ENCODE measurements at regions not wholly inside any gene's neighbourhood (a gene's known extent, or its start where the extent isn't known, plus 50 kb on each side); places are given as distances from the start of the nearest gene placed in this dataset.

GRCh38 chr5:173762045-173762444, 126.1 kb upstream of the CPEB4 start:
- no peak for DNase-seq (ENCODE audit: extremely low read depth in 1 of 2, low read depth in 1 of 2)

- no peak for DNase-seq (ENCODE audit: extremely low read depth in 1 of 2, low read depth in 1 of 2)
These were observed 125.2 kb upstream of the CPEB4 start for GRCh38 chr5:173762930-173763329.

- DNase-seq (ENCODE audit: extremely low read depth in 1 of 2, low read depth in 1 of 2), result no peak
These were observed 124.7 kb upstream of the CPEB4 start for GRCh38 chr5:173763410-173763809.

DNA sequence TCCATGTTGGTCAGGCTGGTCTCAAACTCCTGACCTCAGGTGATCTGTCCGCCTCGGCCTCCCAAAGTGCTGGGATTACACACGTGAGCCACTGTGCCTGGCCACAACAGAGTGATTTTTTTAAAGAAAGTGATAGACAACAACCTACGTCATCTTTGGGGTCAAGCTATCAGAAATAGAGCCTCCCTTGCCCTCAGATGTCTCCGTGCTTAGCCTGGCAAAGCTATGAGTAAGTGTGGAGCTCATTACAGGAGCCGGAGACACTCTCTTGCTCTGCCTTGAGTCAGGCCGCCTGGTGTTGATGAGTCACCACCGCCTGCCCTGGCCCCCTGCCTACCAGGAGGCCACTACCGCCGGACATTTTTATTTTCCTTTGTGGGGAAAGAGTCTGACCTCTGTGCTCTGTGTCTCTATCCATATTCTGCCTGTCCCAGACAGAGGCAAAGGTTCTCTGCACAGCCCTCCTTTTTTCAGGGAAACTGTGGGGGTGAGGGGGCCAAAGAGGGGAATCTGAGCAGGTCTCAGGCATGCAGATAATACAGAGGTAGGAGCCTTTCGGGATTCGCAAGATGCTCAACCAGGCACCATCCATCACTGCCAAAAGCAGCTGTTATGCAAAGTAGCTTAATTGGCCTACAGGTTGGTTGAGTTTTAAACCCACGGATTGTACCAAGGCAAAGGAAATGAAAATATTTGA, 123.7 kb upstream of the CPEB4 start:
- DNase-seq (ENCODE audit: extremely low read depth in 1 of 2, low read depth in 1 of 2), result no peak

DNA sequence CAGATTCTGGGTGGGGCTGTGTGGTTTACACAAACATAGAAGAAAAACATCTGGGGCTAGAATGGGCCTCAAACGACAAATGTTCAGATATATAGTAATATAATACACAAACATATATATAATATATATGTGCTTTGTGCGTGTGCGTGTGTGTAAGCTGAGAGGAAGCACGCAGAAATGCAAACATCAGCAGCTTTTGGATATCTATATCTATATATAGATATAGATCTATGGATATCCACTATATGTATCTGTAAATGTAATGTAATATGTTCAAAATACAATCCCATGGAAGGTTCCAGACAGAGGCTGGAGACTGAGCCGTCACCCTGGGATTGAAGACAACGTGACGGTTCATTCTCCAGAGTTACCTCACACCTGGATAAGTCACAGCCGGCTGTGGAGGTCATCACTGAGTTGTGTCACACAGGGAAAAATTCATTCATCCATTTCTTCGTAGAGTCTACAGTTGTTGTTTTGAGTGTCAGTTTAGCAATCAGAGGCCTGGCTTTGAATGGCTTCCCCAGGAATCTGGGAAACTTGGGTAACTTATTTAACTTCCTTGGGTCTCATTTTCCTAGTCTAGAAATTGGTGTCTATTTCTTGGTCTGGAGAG, 123.0 kb upstream of the CPEB4 start:
- no peak for DNase-seq (ENCODE audit: extremely low read depth in 1 of 2, low read depth in 1 of 2)

DNA sequence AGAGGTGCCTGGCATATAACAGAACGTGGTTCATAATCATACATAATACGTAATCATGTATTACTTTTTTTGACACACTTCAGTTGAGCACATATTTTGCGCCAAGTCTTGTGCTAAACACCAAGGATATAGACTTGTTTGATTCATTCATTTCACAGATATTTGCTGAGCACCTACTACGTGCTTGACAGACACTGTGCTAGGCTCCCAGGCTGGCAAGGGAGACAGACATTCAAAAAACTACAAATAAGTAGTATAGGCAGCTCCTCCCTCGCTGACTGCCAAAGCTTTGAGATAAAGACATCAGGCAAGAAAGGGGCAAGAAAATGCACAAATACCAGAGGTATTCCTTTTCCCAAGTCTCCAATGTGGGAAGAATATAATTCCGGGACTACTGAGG, 122.5 kb upstream of the CPEB4 start:
- no peak for DNase-seq (ENCODE audit: extremely low read depth in 1 of 2, low read depth in 1 of 2)

DNA sequence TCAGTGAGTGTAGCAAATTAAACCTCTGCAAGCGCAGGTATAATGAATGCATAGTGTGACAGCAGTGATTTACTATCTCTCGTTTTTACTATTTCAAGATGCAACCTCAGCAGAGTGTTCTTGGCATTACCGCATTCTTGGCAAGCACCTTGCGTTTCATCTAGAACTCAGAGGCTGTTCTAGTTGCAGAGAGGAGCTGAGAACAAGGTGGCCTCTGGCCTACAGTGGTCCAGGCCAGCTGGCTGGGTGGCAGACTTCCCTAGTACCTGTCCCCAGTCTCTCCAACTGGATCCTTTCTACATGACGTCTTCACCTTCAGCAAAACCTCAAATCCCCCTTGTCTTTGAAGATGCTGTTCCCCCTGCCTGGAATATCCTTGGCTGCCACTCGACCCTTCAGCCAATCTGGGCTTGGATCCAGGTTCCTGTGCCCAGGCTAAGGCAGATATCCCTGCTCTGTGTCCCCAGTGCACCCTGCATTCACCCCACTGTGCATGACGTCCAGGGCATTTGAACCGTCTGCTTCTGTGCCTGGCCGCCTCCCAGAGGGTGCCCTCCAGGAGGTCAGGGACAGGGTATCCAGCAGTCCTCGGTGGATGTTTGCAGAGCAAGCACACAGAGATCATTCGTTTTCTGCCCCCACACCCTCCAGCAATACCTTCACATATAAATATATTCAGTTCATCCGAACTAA, 120.4 kb upstream of the CPEB4 start:
- no peak for DNase-seq (ENCODE audit: extremely low read depth in 1 of 2, low read depth in 1 of 2)

DNA sequence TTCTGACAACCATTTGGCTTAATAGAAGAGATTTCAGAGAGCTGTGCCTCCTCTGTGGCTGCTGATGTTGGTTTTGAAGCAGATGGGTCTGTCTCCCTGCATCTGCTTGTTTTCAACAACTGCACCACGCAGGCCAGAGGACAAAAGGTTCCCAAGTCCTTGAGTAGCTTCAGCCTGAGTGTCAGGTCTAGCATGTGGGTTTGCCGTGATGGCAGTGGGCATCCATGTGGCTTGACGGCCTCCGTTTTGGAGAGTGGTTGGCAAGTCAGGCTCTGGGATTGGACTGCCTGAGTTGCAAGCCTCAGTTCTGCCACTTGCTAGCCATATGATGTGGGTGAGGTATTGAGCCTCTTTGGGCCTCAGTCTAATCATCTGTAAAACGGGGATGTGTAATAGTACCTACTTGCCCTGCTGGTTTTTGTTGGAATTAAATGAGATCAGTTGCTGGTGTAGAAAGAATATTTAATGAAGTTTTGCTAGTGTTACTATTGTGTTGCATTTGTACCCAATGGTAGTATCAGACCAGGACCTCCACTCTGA, 119.8 kb upstream of the CPEB4 start:
- no peak for DNase-seq (ENCODE audit: extremely low read depth in 1 of 2, low read depth in 1 of 2)

- no peak for DNase-seq (ENCODE audit: extremely low read depth in 1 of 2, low read depth in 1 of 2)
These were observed 119.3 kb upstream of the CPEB4 start for GRCh38 chr5:173768891-173769290.

DNA sequence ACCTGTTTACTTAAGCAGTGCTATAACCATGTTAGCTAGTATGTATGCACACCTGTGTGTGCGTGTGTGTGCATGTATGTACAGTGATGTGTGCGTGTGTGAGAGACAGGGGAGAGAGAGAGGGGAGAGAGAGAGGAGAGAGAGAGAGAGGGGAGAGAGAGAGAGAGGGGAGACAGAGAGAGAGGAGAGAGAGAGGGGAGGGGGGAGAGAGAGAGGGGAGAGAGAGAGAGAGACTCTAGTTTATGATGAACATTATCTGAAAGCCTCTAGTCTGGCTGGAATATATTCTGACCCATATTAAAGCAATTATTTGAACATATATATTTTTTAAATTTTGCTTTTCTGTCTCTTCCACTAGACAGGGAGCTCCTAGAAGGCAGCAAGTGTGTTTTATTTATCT, 117.5 kb upstream of the CPEB4 start:
- DNase-seq (ENCODE audit: extremely low read depth in 1 of 2, low read depth in 1 of 2), result no peak

DNA sequence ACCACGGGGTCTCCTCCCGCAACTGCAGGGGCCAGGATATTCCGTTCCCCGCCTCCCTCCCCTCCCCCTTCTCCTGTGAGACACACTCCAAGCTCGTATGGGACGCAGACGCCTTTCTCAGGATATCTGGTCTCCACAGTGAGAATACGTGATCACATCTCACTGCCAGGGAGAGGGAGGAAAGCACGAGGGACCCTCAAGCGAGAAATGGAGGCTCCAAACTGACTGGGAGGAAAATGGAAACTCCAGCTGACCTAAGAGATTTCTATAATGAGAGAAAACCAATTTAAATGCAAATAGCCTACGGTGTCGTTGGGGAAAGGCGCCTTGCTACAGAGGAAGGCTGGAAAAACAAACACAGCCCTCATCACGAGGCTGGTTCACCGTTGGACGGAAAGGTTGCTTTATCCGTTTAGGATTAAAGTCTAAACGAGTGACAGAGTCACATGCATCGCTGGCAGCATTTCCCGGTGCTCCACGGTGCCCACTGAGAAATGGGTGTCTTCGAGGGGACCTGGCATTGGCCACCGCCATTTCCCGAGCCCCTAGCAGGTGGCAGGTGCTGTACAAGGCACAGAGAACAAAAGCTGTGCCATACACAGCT, 116.9 kb upstream of the CPEB4 start:
- DNase-seq (ENCODE audit: extremely low read depth in 1 of 2, low read depth in 1 of 2), result no peak

- DNase-seq (ENCODE audit: extremely low read depth in 1 of 2, low read depth in 1 of 2), result no peak
These were observed 116.3 kb upstream of the CPEB4 start for GRCh38 chr5:173771725-173772383.

DNA sequence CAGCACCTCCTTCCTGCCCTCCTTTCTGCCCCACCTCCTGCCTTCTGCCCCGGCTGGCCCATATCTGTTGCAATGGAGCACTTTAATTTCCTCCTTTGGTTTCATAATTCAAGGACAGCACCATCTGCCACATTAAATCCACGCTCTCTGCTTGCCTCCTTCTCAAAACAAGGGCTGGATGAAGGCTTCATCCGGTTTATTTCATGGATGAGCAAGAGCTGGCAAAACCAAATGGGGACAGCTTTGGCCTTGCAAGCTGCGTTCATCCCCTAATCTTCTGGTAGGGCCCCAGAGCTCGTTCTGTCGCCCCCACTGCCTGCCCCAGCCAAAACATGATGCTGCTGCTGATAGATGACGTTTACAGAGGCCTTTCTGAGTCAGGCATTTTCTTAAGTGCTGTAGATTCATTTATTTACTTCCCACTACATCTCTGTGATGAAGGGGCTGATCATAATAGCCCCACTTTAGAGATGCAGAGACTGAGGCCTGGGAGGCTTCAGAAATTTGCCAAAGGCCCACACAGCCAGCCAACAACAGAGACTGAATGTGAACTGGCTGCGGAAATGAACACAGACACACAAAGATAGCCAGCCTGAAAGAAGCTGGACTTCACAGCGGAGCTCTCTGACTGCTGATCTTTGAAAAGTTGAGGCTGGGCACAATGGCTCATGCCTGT, 115.6 kb upstream of the CPEB4 start:
- DNase-seq (ENCODE audit: extremely low read depth in 1 of 2, low read depth in 1 of 2), result no peak

DNA sequence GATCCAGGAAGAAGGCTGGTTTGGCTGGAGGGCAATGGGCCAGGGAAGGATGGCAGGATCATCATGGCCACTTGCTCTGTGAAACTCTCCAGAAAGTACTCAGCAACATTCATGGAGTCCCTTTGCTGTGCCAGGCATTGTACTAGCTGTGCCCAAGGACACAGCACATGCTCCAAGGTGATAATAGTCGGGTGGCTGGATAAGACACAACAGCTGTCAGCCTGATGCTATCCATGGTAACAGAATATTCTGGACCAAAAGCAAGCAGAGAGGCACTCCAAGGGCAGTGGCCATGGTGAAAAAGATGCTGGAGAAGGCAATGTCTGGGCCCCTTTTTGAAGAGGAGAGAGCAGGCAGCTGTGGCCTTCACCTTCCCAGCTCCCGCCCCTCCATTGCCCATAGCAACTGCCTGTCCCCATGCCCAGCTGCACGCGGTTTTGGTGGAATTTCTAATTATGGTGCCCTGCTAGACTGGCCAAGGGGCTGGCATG, 113.8 kb upstream of the CPEB4 start:
- DNase-seq (ENCODE audit: extremely low read depth in 1 of 2, low read depth in 1 of 2), result no peak

DNA sequence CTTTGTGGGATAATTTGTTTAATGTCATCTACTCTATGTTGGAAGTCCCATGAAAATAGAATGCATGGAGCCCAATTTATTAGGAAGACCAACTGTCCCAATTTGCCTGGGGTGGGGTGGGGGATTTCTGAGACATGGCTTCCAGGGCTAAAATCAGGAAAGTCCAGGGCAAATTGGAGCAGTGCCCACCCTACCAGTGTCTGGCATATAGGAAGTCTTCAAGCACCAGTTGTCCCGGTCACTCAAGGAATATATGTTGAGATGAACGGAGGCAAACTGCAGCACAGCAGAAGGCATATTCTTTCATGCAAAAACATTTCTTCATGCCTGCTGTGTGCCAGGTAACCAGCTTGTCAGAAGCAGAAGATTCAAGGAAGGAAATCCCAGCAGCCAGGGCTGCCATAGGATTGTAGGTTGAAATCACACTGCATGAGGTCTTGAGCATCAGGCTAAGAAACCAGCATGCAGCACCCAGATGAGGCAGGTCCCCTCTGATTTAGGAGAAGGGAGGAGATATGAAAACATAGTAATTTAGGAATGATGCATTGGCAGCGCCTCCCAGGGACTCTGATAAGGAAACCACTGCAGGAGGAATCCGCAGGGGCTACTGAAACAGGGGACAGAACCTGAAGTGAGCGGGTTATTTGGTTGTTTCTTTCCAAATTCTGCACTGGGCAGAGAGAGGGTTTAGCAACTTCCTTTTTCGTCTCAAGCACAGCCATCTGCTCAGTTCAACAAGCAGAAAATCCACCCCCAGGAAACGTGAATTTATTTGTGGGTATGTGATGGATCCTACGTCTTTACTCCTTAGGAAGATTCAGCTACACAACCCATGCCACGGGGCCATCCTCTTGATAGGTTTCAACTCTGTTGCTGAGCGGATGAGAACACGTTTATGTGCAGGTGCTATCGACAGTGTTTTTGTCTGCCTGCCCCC, 112.6 kb upstream of the CPEB4 start:
- DNase-seq (ENCODE audit: extremely low read depth in 1 of 2, low read depth in 1 of 2), result no peak

- no peak for DNase-seq (ENCODE audit: extremely low read depth in 1 of 2, low read depth in 1 of 2)
These were observed 111.0 kb upstream of the CPEB4 start for GRCh38 chr5:173777149-173777548.

- DNase-seq (ENCODE audit: extremely low read depth in 1 of 2, low read depth in 1 of 2), result no peak
These were observed 110.5 kb upstream of the CPEB4 start for GRCh38 chr5:173777674-173778073.

DNA sequence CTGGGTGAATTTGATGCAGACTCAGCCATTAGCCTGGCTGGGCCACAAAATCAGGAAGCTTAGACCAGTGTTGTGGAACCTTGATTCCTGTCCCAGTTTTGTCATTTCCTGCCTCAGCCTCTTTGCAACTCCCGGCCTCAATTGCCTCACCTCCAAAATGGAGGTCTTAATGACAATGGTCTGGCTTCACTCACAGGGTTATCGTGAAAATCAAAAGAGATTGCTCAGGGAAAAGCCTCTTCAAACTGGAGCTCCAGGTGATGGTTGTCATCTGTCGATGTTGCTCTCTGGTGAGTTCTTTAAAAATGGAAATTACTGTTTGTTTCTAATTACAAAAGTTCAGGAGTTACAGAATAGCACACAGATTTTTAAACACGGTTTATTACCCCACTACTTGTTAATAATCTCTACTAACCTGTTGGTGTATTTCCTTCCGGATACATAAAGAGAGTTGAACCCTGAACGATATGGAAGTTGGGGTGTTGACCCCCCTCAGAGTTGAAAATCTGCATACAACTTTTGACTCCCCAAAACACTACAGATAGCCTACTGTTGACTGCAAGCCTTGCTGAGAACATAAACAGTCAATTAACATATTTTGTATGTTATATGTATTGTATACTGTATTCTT, 109.9 kb upstream of the CPEB4 start:
- DNase-seq (ENCODE audit: extremely low read depth in 1 of 2, low read depth in 1 of 2), result no peak

GRCh38 chr5:173778784-173779304, 109.3 kb upstream of the CPEB4 start:
- no peak for DNase-seq (ENCODE audit: extremely low read depth in 1 of 2, low read depth in 1 of 2)
